ENCODE measurements at regions not wholly inside any gene's neighbourhood (a gene's known extent, or its start where the extent isn't known, plus 50 kb on each side); places are given as distances from the start of the nearest gene placed in this dataset.

DNA sequence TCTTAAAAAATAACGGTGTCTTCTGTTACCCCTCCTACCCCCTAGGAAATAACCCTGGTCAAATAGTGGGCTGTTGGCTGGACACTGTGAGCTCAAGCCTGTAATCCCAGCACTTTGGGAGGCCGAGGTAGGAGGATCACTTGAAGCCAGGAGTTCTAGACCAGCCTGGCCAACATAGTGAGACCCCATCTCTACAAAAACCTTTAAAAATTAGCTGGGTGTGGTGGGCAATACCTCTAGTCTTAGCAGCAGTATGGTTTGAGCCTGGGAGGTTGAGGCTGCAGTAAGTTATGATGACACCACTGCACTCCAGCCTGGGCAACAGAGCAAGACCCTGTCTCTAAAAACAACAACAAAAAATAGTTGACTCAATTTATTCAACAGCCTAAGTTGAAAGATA is 453.7 kb downstream of the SIPA1L2 start:
- TF ChIP-seq, protein P1, sequence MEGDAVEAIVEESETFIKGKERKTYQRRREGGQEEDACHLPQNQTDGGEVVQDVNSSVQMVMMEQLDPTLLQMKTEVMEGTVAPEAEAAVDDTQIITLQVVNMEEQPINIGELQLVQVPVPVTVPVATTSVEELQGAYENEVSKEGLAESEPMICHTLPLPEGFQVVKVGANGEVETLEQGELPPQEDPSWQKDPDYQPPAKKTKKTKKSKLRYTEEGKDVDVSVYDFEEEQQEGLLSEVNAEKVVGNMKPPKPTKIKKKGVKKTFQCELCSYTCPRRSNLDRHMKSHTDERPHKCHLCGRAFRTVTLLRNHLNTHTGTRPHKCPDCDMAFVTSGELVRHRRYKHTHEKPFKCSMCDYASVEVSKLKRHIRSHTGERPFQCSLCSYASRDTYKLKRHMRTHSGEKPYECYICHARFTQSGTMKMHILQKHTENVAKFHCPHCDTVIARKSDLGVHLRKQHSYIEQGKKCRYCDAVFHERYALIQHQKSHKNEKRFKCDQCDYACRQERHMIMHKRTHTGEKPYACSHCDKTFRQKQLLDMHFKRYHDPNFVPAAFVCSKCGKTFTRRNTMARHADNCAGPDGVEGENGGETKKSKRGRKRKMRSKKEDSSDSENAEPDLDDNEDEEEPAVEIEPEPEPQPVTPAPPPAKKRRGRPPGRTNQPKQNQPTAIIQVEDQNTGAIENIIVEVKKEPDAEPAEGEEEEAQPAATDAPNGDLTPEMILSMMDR (IDR thresholded peaks at IDR 0.05; ENCODE audit: low read depth, low read length): no peak
- H3K36me3 ChIP-seq: no peaks in the 10 kb centered on the region
- no peaks in the 10 kb centered on the region for H3K27me3 ChIP-seq
- no peaks in the 10 kb centered on the region for H3K9me3 ChIP-seq (ENCODE audit: low read depth)
- H3K4me1 ChIP-seq (ENCODE audit: low read depth): no peaks in the 10 kb centered on the region
- no peak for DNase-seq (ENCODE audit: low read depth in 1 of 2, low spot score in 1 of 2)
- H3K27ac ChIP-seq: no peak overlapping the region
- no peak overlapping the region for H3K4me3 ChIP-seq

DNA sequence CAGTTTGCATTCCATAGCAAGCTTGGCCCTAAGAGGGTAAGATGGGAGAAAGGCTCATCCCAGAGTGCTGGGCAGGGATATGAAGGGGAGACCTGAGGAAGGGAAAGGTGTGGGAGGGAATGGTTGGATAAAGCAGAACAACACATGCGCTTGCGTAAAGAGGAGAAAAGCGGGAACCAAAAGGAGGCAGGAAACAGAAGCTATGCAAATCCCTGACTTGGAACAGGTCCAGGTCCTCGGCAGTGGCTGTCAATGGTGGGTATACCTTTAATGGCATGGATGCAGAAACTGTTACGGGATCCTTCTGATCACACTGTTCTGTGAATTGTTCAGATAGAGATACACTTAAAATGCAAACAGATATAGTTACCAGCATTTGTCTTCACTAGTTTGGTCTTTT is 455.6 kb downstream of the SIPA1L2 start:
- H3K36me3 ChIP-seq: no peaks in the 10 kb centered on the region
- no peak overlapping the region for H3K4me3 ChIP-seq
- no peak for DNase-seq (ENCODE audit: low read depth in 1 of 2, low spot score in 1 of 2)
- no peaks in the 10 kb centered on the region for H3K9me3 ChIP-seq (ENCODE audit: low read depth)
- no peaks in the 10 kb centered on the region for H3K27me3 ChIP-seq
- TF ChIP-seq, protein P1 (IDR thresholded peaks at IDR 0.05; ENCODE audit: low read depth, low read length): no peak
- H3K4me1 ChIP-seq (ENCODE audit: low read depth): no peaks in the 10 kb centered on the region
- H3K27ac ChIP-seq: no peak overlapping the region

DNA sequence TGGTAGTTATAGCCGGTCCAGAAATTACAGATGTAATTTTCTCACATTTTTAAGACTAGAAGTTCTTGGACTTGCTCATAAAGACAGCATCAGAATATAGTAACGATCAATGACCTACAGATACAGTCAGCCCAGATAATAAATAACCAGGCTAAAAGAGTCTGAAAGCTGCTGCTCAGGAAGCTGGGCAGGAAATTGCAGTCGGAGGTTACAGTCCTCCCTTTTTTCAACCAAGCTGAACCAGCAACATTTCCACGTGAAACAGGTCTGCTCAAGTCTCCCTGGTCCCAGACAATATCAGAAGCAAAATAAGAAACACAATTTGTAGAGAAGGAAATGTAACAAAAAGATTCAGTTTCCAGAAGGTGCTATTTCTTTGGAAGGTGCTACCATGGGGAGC is 457.4 kb downstream of the SIPA1L2 start:
- Histone ChIP-seq H3K27me3 (no peaks in the 10 kb centered on the region), H3K4me3 (no peak overlapping the region), H3K36me3 (no peaks in the 10 kb centered on the region), H3K4me1 (ENCODE audit: low read depth) (no peaks in the 10 kb centered on the region), H3K27ac (no peak overlapping the region), H3K9me3 (ENCODE audit: low read depth) (no peaks in the 10 kb centered on the region)
- no peak for DNase-seq (ENCODE audit: low read depth in 1 of 2, low spot score in 1 of 2)
- TF ChIP-seq, protein P1 (IDR thresholded peaks at IDR 0.05; ENCODE audit: low read depth, low read length): no peak

DNA sequence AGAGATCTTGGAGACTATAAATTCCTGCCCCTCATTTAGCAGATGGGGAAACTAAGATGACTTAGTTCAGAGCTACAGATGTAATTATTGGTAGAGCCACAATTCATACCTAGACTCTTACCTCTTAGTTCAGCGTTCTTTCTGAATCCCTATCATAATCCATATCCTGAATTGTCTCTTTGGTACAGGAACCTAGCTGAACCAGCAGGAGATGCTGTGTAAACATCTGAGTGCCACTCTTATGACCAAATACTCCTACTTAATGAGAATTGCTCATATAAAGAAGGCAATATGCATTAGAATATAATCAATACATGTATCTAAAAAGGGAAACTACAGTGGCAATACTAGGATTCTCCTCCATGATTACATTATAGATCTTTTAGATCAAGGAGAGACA is 459.0 kb downstream of the SIPA1L2 start:
- no peak for DNase-seq (ENCODE audit: low read depth in 1 of 2, low spot score in 1 of 2)
- Histone ChIP-seq H3K9me3 (ENCODE audit: low read depth) (no peaks in the 10 kb centered on the region), H3K27ac (no peak overlapping the region), H3K4me3 (no peak overlapping the region), H3K36me3 (no peaks in the 10 kb centered on the region), H3K27me3 (no peaks in the 10 kb centered on the region), H3K4me1 (ENCODE audit: low read depth) (no peaks in the 10 kb centered on the region)
- TF ChIP-seq, protein P1 (IDR thresholded peaks at IDR 0.05; ENCODE audit: low read depth, low read length): peak; percentile 22

DNA sequence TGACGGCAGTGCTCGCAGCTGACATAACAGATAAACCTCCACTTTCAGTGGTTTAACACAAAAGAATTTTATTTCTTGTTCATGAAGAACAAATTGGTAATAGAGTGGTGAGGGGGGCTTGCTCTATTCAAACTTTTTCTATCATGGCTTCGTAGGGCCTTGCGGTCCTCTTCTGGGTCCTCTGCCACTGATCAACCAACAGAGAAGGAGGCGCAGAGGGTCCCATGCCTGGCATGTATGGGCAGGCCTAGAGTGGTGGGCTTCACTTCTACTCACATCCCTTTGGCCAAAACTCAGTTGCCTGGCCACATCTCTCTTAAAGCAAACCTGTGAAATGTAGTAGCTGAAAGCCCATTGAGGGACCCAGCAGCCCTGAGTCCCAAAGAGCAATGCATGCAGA is 460.5 kb downstream of the SIPA1L2 start:
- DNase-seq (ENCODE audit: low read depth in 1 of 2, low spot score in 1 of 2): no peak
- H3K4me3 ChIP-seq: no peak overlapping the region
- no peaks in the 10 kb centered on the region for H3K4me1 ChIP-seq (ENCODE audit: low read depth)
- no peaks in the 10 kb centered on the region for H3K36me3 ChIP-seq
- TF ChIP-seq, protein P1 (IDR thresholded peaks at IDR 0.05; ENCODE audit: low read depth, low read length): no peak
- no peaks in the 10 kb centered on the region for H3K27me3 ChIP-seq
- H3K27ac ChIP-seq: no peak overlapping the region
- H3K9me3 ChIP-seq (ENCODE audit: low read depth): no peaks in the 10 kb centered on the region

DNA sequence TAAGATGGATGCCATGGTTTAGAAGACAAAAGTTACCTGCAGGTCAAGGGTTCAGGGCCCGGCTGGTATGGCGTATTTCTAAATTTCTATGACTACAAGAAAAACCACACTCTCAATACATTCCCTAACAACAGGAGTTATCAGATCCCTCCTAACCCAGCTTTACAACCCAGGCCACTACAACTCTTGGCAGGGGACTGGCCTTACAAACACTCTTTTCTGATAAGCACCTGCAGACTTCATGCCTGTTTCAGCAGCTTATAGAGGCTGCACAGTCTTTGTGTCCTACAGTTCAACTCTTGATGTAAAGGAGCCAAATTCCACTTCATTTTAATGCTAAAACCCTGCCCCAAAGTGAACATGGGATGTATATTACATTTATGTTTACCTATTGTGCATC is 461.4 kb downstream of the SIPA1L2 start:
- no peak overlapping the region for H3K27ac ChIP-seq
- no peaks in the 10 kb centered on the region for H3K36me3 ChIP-seq
- H3K9me3 ChIP-seq (ENCODE audit: low read depth): no peaks in the 10 kb centered on the region
- H3K27me3 ChIP-seq: no peaks in the 10 kb centered on the region
- no peak overlapping the region for H3K4me3 ChIP-seq
- DNase-seq (ENCODE audit: low read depth in 1 of 2, low spot score in 1 of 2): peak in 1 of 2 donors; percentile 26
- TF ChIP-seq, protein P1 (IDR thresholded peaks at IDR 0.05; ENCODE audit: low read depth, low read length): no peak
- H3K4me1 ChIP-seq (ENCODE audit: low read depth): no peaks in the 10 kb centered on the region

Data from cardiac muscle cell (in vitro differentiated cells and primary cell).